Middle frontal gyrus (tissue), 1 donor: ENCODE measurements at regions not wholly inside any gene's neighbourhood (a gene's known extent, or its start where the extent isn't known, plus 50 kb on each side); places are given as distances from the start of the nearest gene placed in this dataset.

ENCODE experiments used
- DNase-seq: peaks from one replicate; pipeline ENCODE4 v3.0.0-alpha.2; 2015; ENCODE audit warnings: low spot score; ENCODE audit errors: extremely low spot score

DNA sequence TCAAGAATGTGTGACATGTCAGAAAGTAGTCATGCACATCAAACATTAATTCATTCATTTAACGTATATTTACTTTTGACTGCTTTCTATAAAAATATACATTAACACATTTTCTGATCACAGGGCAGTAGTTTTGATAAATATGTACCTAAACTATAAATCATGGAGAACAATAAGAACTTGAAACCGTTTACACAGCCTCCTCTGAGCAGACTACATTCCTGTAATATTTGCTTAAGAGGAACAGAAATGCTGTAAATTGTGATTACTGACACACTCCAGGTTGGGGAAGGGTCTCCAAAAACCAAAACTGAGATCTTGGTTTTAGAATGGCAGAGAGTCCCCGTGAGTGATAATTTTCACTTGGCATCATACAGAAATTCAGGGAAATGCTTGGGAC lies 120.7 kb upstream of the PPARGC1A start:
- DNase-seq: no peak

DNA sequence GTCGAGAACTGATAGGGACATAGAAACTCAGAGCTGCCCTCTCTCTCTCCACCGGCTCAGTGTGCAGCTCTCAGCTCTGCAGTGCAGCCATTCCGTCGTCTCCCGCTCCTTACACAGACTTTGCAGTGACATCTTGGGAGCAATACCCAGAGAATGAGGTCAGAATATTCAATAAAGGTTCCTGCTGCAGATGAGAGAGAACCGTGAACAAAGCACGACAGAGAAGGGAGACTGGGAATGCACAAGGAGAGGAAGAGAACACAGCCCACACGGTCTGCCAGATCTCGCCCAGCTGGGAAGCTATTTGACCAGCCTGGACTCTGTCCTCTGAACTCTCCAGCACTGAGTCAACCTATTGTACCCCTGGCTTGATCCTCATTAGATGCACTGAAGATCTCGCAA lies 118.0 kb upstream of the PPARGC1A start:
- no peak for DNase-seq

DNA sequence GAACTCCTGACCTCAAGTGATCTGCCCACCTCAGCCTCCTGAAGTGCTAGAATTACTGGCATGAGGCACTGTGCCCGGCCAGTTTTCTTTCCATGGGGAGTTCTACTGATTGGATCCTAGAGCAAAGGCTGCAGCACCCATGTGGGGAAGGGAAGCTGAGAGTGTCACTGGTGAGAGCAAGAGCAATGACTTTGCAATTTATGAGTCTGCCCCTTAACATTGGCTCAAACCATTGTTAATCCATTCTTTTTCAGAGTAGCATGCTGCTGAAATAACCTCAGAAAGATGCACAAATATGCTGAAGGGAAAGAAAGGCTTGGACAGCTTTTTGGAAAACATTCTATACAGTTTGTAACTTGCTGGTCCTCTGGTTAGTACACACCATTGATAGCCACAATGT lies 116.4 kb upstream of the PPARGC1A start:
- DNase-seq: no peak

DNA sequence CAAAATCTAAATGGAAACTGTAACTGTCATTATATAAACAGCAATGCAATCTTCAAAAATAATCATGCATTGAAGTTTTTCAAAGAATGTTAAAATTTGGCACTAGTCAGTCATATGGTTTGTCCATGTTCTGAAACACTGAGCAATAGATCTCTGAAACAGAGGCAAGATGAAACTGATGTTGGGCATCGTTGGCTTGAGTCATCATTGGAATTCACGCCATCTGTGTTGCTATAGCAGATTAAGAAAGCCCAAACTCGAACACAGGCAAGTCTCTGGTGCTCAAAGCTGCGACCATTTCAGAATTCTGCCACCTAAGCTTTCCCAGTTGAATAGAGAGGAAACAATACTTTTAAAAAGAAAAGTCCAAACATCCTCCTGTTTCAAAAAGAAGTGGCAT lies 114.1 kb upstream of the PPARGC1A start:
- DNase-seq: no peak

DNA sequence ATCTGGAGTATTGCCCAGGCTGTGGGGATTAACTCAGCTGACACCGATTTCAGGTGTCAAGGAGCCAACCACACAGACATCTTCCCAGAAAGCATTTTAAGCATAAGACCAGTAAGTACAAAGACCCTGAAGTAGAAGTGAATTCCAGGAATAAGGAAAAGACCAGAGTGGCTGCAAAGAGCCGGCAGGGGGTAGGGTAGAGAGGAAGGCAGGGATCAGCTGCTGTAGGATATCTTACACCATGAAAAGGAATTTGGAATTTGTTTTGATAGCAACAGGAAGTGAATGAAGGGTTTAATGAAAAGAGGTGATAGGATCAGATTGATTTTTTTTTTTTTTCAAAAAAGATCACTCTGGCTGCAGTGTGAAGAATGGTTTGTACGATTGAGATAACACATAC lies 113.6 kb upstream of the PPARGC1A start:
- DNase-seq: no peak

DNA sequence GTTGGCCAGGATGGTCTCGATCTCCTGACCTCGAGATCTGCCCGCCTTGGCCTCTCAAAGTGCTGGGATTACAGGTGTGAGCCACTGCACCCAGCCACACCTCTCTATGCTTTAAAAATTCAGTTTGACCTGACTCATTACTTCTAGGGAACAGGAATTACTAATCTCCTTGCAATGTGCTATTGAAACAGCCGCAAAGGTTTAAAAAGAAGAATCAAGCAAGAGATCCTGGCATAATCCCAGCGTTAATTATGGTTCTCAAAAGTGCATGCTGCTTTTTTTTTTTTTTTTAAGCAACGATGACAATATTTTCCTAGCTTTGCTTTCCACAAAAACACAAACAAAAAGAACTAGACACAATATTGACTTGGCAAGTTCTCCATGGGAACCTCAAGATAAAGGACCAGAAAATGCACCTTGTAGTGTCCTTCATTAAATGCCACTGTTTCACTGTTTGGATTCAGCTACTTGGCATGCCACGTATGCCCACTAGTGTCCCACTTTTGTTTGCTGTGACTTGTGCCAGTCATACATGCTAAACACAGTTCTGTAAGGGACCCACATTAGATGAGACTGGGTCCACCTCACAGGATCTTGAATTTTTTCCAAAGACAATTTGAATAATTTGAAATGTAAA lies 112.6 kb upstream of the PPARGC1A start:
- DNase-seq: no peak

DNA sequence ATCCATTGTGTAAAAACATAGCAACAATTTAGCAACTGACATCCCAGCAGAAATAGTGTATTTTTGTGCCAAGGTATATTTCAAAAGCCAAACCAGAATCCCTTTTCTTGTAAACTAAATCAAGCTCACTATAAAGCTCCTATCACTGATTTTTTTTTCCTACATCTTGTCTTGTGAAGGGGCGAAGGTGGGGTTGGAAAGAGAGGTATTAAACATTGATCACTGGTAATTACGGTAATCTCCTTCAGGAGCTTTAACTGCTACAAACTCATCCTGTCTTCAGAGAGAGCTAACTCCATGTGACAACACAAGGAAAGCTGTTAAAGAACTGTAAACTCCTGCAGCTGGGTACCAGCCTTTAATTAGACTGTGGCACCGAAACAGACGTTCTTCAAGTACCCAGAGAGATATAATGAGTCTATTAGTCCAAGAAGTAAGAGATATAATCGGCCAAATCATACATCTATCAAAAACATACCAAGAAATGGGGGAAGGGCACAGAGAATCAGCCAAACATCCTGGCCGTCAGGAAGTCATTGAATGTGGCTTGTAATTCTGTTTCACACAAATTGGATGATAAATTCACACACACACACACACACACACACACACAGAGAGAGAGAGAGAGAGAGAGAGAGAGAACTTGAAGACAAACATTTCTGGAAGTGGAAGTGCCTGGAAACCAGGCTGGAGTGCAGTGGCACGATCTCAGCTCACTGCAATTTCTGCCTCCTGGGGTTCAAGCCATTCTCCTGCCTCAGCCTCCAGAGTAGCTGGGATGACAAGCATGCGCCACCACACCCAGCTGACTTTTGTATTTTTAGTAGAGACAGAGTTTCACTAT lies 111.9 kb upstream of the PPARGC1A start:
- DNase-seq: no peak

DNA sequence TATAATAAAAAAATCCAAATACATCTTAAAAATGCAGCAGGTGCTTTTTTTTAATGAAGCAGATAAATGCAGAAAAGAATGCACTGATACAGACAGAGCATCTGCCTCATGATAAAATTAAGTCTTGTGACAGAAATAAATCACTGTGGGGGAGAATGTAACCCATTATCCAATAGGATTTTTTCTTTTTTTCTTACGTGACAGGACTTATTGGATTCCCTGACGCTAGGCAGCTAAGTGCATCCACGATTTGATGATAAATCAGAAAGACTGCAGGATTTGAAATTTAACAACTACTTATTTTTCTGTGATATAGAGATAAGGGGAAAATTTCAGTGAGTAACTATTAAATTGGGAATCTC lies 110.6 kb upstream of the PPARGC1A start:
- DNase-seq: no peak

DNA sequence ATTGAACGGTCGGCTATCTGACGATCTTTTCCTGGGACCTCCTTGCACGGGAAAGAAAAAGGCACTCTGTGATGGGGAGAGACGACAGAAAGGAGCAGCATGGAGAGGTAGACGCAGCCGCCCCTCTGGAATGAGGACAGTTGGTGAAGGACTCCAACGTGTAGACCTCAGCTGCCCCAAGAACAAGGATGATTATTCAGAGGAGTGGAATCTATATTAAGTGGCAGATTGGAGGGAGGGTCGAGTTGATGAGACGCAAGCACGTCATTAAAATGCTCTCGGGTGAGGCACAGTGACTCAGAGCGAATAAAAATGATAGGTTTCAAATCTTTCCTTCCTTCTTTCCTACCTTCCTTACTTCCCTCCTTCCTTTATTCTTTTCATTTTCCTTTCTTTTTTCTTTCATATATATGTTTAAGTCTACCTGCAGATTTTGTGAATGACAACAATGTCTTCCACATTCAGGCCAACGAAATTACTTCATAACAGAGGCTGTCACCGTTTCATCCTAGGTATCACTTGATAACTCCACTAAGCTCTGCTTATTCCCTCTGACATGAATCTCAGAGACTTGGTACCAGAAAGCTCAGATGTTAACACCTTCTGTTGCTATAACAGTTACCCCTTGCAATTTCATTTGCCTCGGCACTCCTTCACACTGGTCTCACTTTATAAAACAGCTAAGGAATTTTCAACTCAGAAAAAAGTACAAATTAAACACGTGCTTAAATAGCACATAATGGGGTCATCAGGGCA lies 110.0 kb upstream of the PPARGC1A start:
- no peak for DNase-seq

DNA sequence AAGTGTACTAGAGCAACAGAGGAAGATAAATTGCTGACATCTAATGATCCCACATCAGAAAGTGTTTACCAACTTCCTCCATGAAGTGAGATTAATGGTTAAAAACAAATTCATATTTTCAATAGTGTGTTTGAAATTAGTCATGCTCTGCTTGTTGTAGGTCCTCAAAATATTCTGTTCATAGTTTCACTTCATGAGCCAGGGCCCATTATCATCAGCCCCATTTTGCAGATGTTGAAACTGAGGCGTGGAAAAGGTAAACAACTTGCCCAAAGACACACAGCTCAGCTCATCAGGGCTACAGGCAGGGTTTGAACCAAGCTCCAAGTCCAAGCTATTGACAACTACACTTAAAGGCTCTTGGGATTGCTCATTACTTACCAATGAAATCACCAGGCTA lies 103.5 kb upstream of the PPARGC1A start:
- DNase-seq: no peak

DNA sequence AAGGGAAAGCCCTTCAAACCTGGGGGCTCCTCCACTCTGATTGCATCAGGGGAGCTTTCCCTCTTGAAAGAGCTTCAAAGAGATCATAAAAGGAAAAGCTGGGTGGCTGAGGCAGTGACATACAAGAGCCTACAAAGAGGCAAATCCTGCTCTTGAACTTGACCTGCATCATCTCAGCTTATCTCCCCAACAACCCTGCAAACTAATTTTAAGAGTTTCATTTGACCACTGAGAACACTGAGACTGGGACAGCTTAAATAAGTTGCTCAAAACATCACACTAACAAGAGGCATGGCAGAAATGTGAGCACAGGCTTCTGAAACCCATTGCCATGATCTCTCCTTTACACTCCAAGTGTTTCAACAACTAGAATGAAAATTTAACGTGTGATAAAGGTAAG lies 101.6 kb upstream of the PPARGC1A start:
- no peak for DNase-seq

DNA sequence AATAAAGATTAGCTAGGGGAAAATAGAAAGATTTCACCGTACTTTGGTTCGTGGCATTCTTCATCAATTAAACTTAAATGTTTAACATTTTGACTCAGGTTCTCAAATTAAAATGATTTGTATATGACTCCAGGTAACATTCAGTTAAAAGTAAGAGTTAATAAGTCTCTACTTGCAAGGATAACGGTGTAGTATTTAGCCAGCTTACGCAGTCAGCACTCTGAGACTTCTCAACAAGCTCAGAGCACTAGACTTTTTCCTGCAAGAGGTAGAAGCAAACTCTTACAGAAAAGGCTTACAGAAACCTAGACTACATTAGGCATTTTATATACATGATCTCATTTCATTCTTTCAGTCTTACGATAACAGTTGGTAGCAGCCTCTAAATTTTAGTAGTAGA lies 96.4 kb upstream of the PPARGC1A start:
- no peak for DNase-seq

DNA sequence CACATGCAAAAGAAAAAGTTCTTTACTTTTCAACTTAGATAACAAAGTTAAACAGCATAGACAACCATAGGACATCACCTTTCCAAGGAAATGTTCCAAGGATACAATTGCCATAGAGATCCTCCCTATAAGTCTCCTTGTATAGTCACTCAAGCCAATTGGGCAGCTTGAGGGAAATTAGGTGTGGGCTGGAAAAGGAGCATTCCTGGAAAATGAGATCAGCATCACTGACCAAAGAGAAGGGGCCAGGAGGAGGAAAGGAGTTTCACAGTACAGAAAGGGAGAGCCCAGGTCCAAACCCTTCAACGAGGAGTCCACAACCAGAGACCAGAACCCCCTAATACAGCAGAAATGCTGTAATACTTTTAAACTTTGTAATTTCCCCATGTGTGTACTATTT lies 91.5 kb upstream of the PPARGC1A start:
- no peak for DNase-seq

DNA sequence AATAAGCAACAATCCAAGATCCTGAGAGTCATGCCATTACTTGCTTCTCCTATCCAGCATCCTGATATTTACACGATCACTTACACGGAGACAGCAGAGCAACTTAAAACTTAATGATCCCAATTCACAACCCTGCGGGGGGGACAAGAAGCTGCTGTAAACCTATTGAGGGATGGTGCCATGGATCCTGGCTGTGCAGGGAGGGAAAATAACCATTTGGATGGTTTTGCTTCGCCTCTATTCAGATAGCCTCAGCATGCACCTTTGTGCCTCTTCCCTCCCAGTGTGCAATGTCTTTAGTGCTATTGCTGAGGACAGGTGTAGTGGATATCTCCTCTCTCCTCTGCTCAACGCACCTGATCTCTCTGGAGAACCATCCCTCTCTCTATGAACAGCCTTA lies 89.7 kb upstream of the PPARGC1A start:
- no peak for DNase-seq

DNA sequence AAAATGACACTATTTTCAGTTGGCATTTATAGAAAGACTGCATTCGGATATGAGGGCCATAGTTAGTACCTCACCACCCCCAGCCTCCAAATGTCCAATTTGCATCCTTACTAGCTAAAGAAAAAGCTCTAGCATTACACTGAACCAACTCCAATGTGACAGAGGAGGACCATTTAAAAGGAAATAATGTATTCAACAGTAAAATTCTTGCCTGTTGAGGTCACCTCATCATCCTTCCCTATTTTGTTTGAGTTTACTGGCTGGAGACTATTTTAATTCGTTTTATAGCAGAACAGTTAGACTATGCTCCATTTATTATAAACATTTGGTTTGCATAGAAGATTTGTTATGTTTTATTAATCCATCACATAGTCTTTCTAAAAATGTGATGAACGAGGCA lies 88.2 kb upstream of the PPARGC1A start:
- no peak for DNase-seq

DNA sequence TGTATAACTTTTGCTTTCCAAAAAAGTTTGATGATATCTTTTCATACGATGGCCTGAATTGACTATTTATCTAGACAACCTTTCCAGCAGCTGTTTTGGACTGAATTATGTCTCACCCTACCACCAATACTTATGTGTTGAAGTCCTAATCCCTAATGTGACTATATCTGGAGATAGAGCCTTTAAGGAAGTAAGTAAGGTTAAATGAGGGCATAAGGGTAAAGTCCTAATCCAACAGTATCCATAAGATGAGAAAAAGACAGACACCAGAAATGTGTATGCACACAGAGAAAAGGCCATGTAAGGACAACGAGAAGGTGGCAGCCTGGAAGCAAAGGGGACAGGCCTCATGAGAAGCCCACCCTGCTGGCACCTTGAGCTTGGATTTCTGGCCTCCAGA lies 86.6 kb upstream of the PPARGC1A start:
- no peak for DNase-seq

DNA sequence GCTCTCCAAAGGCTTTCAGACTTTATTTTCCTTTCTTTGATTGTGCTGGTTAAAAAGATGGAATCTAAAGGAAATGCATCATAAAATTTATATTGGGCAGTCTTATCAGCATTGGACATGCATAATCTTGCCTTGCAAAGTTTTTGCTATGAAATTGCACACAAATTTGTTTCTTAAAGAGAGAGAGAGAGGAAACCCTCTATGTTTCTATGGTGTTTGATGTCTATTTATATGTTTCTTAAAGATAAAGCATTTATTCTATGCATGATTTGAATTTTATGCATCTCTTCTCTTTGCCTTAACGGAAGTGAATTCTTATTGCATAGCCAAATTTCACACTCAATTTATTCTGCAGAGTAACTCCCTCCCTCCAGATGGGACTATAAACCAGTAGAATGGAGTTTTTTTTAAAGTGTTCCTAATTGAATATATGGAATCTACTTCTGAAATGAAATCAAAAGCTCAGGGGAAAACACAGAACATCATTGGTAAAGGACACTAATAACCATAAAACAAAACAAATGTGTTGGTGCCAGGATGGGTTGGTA lies 83.5 kb upstream of the PPARGC1A start:
- DNase-seq: no peak

DNA sequence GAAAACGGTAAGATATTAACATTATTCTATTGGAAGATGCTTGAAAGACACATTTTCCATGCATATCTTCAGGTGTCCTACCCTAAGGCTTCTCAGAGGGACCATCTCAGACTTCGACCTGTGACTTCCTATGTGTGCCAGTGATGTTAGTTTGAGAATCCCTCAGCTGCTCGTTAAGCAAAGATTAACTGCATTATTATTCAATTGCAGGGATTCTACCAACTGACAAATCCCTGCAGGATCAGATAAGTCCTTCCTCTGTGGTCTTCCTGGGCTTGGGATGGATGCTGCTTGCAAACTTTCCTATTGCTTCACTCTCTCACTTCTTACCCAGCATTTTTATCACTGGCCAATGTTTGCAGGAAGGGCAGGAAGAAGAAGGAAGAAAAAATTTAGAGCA lies 83.0 kb upstream of the PPARGC1A start:
- DNase-seq: no peak

DNA sequence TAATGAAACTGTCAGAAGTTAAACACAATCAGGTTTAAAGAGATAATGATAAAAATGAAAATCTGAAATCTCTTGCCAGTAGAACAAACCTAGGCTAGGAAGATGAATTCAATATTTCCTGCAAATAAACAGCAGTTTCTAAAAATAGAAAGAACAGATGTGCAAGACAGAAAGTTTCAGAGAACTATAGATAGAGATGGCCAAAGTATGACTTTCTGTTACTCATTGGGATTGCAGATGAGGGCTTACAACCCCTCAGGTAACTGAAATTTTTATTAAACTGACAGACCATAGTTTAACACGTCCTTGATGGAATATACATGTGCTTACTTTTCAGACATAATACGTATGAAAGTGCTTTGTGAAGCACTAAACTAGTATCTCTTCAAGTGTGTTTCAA lies 82.3 kb upstream of the PPARGC1A start:
- no peak for DNase-seq

DNA sequence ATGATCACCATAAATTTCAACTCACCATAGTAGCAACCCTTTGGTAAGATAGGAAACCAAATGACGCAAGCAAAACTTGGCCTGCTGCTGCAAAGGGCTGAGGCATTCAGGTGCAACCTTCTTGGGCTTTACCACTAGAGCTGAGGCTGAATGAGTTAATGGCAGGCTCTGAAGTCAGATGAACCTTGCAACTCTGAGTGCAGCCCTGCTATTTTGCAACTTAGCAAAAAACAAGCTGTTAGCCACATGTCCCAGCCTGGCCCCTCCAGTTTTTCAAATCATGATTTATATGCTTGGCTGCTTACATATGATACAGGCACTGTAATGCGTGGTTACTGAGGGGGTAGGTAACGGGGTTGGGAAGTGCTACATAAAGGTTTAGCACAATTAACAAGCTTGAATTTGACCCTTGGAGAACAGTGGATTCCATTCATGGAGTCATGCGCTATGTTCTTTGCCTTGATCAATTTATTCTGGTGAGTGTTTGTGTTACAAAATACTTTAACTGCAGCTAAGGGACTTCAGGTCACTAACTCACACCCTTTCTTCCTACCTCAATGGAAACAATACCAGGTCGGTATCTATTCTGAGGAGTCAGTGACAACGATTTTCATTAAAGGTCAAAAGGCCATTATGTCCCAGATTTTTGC lies 80.5 kb upstream of the PPARGC1A start:
- DNase-seq: no peak

DNA sequence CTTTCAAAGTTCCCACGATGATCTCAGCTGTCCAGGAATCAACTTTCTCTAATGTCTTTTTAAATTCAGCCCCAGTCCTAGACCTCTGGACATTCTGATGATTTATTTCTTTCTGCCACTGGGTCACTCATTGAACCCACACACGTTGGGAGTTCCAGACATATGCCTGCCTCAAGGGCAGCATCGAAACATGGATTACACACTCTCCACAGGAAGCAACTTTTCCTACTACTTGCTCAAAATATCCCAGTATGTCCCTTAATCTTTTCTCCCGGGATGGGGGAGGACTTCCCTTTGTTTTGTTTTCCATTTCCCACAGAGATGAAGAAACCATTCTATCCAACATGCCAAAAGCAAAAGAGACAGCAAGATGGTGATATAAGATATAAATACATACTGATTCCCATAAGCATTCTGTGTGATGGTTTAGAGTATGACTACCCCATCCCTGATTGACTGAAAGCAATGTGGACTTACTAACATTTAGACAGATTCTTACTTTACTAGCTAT lies 79.8 kb upstream of the PPARGC1A start:
- no peak for DNase-seq

DNA sequence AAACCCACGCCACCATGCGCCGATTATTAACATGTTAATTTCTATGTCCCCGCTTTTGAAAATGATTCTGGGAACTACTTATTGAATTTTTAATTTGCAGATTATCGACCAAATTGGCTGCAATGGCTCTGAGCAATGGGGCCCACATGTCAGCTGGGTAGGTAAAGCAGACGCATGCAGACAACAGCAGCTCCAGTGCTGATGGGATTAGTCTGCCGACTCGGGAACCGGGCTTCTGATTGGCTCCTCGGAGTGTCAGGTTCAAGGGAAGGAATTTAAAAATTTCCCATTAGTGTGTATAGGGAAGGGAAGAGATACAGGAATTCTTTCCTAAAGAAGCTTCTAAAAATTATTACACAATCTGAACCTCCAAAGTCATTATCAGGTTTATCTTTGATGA lies 77.4 kb upstream of the PPARGC1A start:
- DNase-seq: no peak
